Heart left ventricle (tissue), 13 donors: ENCODE measurements at regions not wholly inside any gene's neighbourhood (a gene's known extent, or its start where the extent isn't known, plus 50 kb on each side); places are given as distances from the start of the nearest gene placed in this dataset.

ENCODE experiments used
- CTCF ChIP-seq, 12 donors: fragments of 200-600 bp; sonication (generic) in 4 of 12; IDR thresholded peaks; one replicate each; pipeline versions ENCODE4 v1.5.0 to v1.8.0; 2018 to 2022; ENCODE audit warnings: antibody characterized with exemption in 12 of 12, mild to moderate bottlenecking in 5 of 12
- POLR2A ChIP-seq, 2 donors: fragments of 450-650 bp; IDR thresholded peaks; one replicate each; pipeline ENCODE4 v1.6.1; 2017; ENCODE audit warnings: antibody characterized with exemption in 2 of 2, mild to moderate bottlenecking in 2 of 2, moderate library complexity in 2 of 2
- donor health status: ischemic (EF 13 %, LVEDD 7.1; RV severe dilation, severe dysfunction).
- donor health status: DM: no; HTN: yes; CAD: no.
- donor health status: DM: no; HTN: no; CAD: no.
- donor health status: ischemic (EF 25% LVEDD 6.9; RV normal size, moderate dysfunction).
- donor health status: ischemic (EF 25% LVEDD 5.7; RV mildly dilated, moderate dysfunction).
- donor health status: ischemic (EF 35%, LVEDD 5.7; RV mildly dilated, moderate dysfunction).
- donor health status: nonischemic (EF 11% LVEDD 7.7; RV severe dilation, severe dysfunction).
- donor health status: DM: yes; HTN: yes; CAD: no.
- donor health status: PGD.
- donor health status: ischemic (EF 29% LVEDD 5.4; RV normal size, mild dysfunction).
- donor health status: nonischemic (EF 23%, LVEDD 6.1; RV moderate dilation, normal function).

DNA sequence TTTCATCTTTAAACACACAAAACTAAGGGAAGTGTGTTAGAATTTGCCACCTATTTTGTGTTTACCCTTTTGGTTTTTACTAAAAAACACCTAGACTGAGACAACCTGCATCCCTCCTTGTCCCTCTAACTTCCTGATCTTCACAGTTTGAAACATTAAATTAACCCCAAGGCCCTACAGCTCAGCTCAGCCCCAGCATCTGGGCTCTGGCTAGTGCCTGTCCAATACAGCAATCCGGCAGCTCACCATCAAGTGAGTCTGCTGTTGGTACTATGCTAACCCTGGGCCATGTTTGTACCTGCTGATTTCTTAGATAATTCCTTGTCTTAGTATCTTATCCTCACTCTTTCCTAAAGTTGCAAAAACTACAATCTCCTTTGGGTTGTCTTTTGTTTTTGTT, 162.4 kb downstream of the DSEL start:
- TF ChIP-seq CTCF (IDR thresholded peaks at IDR 0.05) (no peak), POLR2A (IDR thresholded peaks at IDR 0.05) (no peak)
